Kidney epithelial cell (primary cell): ENCODE measurements at regions not wholly inside any gene's neighbourhood (a gene's known extent, or its start where the extent isn't known, plus 50 kb on each side); places are given as distances from the start of the nearest gene placed in this dataset.

Experiments
- DNase-seq: peaks from one replicate; pipeline ENCODE4 v3.0.0-alpha.2; 2010; ENCODE audit warnings: low read depth
- H3K27me3 ChIP-seq: 2 replicates; pipeline ENCODE4 v1.6.0; 2011; ENCODE audit warnings: low read length; ENCODE audit not compliant: control insufficient read depth, insufficient read depth
- H3K36me3 ChIP-seq: 2 replicates; pipeline ENCODE4 v1.5.1; 2011; ENCODE audit warnings: low read length; ENCODE audit not compliant: control insufficient read depth, insufficient read depth
- H3K4me3 ChIP-seq: 2 replicates; pipeline ENCODE4 v1.5.1; 2011; ENCODE audit warnings: low read depth, mild to moderate bottlenecking, control low read depth, low read length
- CTCF ChIP-seq: IDR thresholded peaks from 2 replicates; pipeline ENCODE4 v1.5.1; 2011; ENCODE audit warnings: mild to moderate bottlenecking, moderate library complexity, low read length, control low read depth, inconsistent platforms; ENCODE audit not compliant: insufficient read depth, poor library complexity, severe bottlenecking

- peaks cover 2% of the 10 kb centered on the region for H3K27me3 ChIP-seq
- no peak overlapping the region for H3K4me3 ChIP-seq
- H3K36me3 ChIP-seq = no peaks in the 10 kb centered on the region
- no peak for DNase-seq
- no peak for TF ChIP-seq CTCF
Observed at GRCh38 chr2:237269138-237269875, 144.7 kb downstream of the COL6A3 start.

DNA sequence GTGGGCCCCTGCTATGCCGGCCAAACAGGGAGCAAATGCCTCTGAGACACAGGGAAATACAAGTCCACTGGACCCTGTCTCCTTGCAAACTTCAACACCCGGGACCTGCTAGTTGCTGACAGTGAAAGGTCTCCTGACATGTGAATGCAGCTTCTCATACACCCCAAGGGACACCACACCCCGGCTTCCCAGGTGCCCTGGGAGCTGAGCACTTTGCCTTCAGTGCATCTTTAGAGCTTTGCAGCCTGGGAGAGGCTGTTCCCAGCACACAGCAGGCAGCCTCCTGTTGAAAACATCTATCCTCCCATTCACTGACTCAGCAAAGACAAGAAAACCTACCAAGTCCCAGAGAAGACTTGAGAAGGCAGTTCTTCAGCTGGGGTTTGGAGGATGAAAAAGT lies 143.4 kb downstream of the COL6A3 start:
- Histone ChIP-seq H3K36me3 (no peaks in the 10 kb centered on the region), H3K4me3 (no peak overlapping the region), H3K27me3 (peaks cover 2% of the 10 kb centered on the region)
- no peak for DNase-seq
- TF ChIP-seq CTCF = no peak

GRCh38 chr2:237271698-237272652 lies 142.0 kb downstream of the COL6A3 start:
- Histone ChIP-seq H3K4me3 (no peak overlapping the region), H3K36me3 (no peaks in the 10 kb centered on the region), H3K27me3 (peaks cover 2% of the 10 kb centered on the region)
- no peak for DNase-seq
- no peak for TF ChIP-seq CTCF
